ENCODE measurements at regions not wholly inside any gene's neighbourhood (a gene's known extent, or its start where the extent isn't known, plus 50 kb on each side); places are given as distances from the start of the nearest gene placed in this dataset.

DNA sequence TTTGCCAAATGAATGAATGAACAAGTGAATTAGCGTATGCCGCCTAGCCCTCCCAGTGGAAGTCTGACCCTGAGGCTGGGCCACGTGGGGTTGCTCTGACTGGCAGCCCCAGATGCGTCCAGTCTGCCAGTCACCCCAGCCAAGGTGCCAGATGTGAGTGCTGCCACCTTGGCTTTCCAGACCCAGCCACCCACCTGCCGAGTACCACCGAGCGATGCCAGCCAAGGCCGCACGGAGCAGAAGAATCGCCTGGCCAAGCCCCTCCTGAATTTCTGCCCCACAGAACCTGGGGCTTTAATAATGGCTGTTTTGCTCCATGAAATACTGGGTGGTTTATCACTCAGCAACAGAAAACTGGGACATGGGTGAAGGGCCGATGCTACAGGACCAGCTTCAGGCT lies 59.3 kb downstream of the ADRA2C start (continued):
- TF ChIP-seq GATAD2B (conservative IDR thresholded peaks at IDR 0.05; ENCODE audit: low read depth) (no peak), FOXM1 (IDR thresholded peaks at IDR 0.05; ENCODE audit: low read depth, low read length) (no peak)

DNA sequence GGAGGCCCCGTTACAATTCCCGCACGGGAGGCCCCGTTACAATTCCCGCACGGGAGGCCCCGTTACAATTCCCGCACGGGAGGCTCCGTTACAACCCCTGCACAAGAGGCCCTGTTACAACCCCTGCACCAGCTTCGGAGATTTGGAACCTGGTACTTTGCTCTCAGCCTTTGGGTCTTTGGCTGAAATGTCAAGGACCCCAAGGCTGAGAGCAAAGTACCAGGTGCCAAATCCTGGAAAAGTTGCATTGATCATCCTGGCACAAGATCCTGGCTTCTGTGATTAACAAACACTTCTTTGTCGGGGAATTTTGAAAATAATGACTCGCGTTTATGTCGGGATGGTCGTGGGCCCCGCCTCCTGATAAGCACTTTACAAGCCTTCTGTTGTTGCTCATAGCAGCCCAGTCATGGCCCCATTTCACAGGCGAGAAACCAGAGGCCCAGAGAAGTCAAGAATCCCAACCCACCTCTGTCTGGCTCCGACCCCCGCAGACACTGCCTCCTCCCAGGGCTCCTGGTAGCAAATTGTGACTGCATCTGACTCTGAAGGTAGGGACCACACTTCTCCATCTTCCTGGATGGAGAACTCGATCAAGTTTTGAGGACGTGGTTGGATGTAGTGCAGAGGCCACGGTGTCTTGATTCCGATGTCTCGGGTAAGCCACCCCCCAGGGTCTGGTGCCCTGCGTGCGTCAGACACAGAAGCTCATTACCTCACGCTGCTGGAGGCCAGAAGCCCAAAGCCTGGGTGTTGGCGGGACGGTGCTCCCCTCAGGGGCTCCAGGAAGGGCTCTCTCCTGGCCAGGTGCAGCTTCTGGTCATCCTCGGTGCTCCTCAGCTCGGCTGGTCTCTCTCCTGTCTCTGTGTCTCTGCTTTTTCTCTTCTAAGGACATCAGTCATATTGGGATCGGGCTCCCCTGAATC lies 60.3 kb downstream of the ADRA2C start:
- H3K9me3 ChIP-seq (replicated peaks; ENCODE audit: control insufficient read depth, insufficient read depth, low read length), result no peaks in the 10 kb centered on the region
- WGBS (ENCODE audit: insufficient coverage, insufficient replicate concordance, low lambda C conversion rate, missing lambda C conversion rate), result 30% methylated on average over 30 of the region's 33 CpGs
- H3K4me1 ChIP-seq (ENCODE audit: control insufficient read depth, insufficient read depth, low read length), result no peaks in the 10 kb centered on the region
- no peak for DNase-seq (ENCODE audit: low read depth, low spot score)
- H2AFZ ChIP-seq (ENCODE audit: control insufficient read depth, low read depth, low read length), result no peak overlapping the region
- H3K9ac ChIP-seq (ENCODE audit: control insufficient read depth, insufficient read depth, low read length), result no peak overlapping the region
- ChIA-PET CTCF (no interaction called here), SMC1A (ENCODE audit: uncharacterized antibody, unreplicated experiment) (no interaction called here), POLR2A (no interaction called here), RAD21 (ENCODE audit: unreplicated experiment) (no interaction called here)
- FAIRE-seq, result no peak
- no peaks in the 10 kb centered on the region; a peak in 2 of 4 replicates for H3K27me3 ChIP-seq (replicated peaks in 1 of 2; ENCODE audit: control insufficient read depth in 2 of 2, insufficient read depth in 2 of 2, low read length in 1 of 2)
- no peaks in the 10 kb centered on the region for H3K36me3 ChIP-seq (ENCODE audit: control insufficient read depth in 2 of 2, insufficient read depth in 2 of 2, low read length in 1 of 2)
- no peak overlapping the region for H3K4me3 ChIP-seq
- no peak for ATAC-seq
- H3K4me2 ChIP-seq (ENCODE audit: control insufficient read depth, insufficient read depth), result no peak overlapping the region
- no peak overlapping the region for H3K27ac ChIP-seq (ENCODE audit: control insufficient read depth, insufficient read depth)
- intact Hi-C loops (cut with micrococcal nuclease; ENCODE audit: unreplicated experiment), result no loop called here
- BruUV-seq (replicated peaks), result no TSS peak
- H4K20me1 ChIP-seq (ENCODE audit: control insufficient read depth, insufficient read depth), result no peaks in the 10 kb centered on the region
- in situ Hi-C loops (cut with MboI), result no loop called here
- H3K79me2 ChIP-seq (ENCODE audit: control insufficient read depth, insufficient read depth, low read length), result no peaks in the 10 kb centered on the region
- TF ChIP-seq ZBED1 (IDR thresholded peaks at IDR 0.05; ENCODE audit: borderline replicate concordance) (no peak), PML (IDR thresholded peaks at IDR 0.05; ENCODE audit: low read length) (no peak), IKZF1 (conservative IDR thresholded peaks at IDR 0.05) (no peak), RAD21 (IDR thresholded peaks at IDR 0.05; ENCODE audit: insufficient read depth, low read depth, low read length) (no peak), PAX5 (IDR thresholded peaks at IDR 0.05; ENCODE audit: borderline replicate concordance, low read depth, low read length) (no peak), LARP7 (IDR thresholded peaks at IDR 0.05) (no peak), MEF2B (IDR thresholded peaks at IDR 0.05; ENCODE audit: partially characterized antibody, poor library complexity, severe bottlenecking) (no peak), SMAD1 (IDR thresholded peaks at IDR 0.05; ENCODE audit: low read depth, partially characterized antibody) (no peak), TBL1XR1 (IDR thresholded peaks at IDR 0.05; ENCODE audit: low read depth, low read length) (no peak), RAD51 (IDR thresholded peaks at IDR 0.05) (no peak), ESRRA (IDR thresholded peaks at IDR 0.05; ENCODE audit: low read length) (no peak)
- TF ChIP-seq, protein P1, sequence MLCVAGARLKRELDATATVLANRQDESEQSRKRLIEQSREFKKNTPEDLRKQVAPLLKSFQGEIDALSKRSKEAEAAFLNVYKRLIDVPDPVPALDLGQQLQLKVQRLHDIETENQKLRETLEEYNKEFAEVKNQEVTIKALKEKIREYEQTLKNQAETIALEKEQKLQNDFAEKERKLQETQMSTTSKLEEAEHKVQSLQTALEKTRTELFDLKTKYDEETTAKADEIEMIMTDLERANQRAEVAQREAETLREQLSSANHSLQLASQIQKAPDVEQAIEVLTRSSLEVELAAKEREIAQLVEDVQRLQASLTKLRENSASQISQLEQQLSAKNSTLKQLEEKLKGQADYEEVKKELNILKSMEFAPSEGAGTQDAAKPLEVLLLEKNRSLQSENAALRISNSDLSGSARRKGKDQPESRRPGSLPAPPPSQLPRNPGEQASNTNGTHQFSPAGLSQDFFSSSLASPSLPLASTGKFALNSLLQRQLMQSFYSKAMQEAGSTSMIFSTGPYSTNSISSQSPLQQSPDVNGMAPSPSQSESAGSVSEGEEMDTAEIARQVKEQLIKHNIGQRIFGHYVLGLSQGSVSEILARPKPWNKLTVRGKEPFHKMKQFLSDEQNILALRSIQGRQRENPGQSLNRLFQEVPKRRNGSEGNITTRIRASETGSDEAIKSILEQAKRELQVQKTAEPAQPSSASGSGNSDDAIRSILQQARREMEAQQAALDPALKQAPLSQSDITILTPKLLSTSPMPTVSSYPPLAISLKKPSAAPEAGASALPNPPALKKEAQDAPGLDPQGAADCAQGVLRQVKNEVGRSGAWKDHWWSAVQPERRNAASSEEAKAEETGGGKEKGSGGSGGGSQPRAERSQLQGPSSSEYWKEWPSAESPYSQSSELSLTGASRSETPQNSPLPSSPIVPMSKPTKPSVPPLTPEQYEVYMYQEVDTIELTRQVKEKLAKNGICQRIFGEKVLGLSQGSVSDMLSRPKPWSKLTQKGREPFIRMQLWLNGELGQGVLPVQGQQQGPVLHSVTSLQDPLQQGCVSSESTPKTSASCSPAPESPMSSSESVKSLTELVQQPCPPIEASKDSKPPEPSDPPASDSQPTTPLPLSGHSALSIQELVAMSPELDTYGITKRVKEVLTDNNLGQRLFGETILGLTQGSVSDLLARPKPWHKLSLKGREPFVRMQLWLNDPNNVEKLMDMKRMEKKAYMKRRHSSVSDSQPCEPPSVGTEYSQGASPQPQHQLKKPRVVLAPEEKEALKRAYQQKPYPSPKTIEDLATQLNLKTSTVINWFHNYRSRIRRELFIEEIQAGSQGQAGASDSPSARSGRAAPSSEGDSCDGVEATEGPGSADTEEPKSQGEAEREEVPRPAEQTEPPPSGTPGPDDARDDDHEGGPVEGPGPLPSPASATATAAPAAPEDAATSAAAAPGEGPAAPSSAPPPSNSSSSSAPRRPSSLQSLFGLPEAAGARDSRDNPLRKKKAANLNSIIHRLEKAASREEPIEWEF (IDR thresholded peaks at IDR 0.05; ENCODE audit: insufficient replicate concordance, low read depth, low read length), result no peak
- TF ChIP-seq, protein P2, sequence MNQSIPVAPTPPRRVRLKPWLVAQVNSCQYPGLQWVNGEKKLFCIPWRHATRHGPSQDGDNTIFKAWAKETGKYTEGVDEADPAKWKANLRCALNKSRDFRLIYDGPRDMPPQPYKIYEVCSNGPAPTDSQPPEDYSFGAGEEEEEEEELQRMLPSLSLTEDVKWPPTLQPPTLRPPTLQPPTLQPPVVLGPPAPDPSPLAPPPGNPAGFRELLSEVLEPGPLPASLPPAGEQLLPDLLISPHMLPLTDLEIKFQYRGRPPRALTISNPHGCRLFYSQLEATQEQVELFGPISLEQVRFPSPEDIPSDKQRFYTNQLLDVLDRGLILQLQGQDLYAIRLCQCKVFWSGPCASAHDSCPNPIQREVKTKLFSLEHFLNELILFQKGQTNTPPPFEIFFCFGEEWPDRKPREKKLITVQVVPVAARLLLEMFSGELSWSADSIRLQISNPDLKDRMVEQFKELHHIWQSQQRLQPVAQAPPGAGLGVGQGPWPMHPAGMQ (IDR thresholded peaks at IDR 0.05; ENCODE audit: borderline replicate concordance), result no peak
- TF ChIP-seq, protein P3, sequence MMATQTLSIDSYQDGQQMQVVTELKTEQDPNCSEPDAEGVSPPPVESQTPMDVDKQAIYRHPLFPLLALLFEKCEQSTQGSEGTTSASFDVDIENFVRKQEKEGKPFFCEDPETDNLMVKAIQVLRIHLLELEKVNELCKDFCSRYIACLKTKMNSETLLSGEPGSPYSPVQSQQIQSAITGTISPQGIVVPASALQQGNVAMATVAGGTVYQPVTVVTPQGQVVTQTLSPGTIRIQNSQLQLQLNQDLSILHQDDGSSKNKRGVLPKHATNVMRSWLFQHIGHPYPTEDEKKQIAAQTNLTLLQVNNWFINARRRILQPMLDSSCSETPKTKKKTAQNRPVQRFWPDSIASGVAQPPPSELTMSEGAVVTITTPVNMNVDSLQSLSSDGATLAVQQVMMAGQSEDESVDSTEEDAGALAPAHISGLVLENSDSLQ (IDR thresholded peaks at IDR 0.05), result no peak

Measured in GM12878 (cell line).